ENCODE measurements at regions not wholly inside any gene's neighbourhood (a gene's known extent, or its start where the extent isn't known, plus 50 kb on each side); places are given as distances from the start of the nearest gene placed in this dataset.

DNA sequence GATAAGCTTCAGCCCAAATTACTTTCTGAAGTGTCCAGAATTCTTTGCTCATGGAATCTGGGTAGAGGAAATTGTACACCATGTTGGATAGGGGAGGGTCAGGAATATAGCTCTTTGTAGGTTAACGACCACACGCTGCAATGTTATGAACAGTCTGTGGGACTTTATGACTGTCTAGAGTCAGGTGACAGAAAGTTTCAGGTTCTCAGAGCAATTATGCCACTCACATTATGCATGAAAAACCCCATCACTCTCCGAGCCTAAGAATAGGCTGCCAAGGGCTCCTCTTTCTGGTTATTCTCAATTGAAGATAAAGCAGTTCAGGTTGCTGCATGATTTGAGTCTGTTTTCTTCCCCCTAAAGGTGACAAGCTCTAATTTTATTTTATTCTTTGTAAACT lies 430.9 kb downstream of the ATP23 start:
- H2AFZ ChIP-seq (ENCODE audit: low read depth, low read length) = no peak overlapping the region
- H3K4me3 ChIP-seq (ENCODE audit: low read depth in 1 of 2, low read length in 2 of 2) = no peak overlapping the region
- TF ChIP-seq EZH2 (IDR thresholded peaks at IDR 0.05; ENCODE audit: borderline replicate concordance, low read depth, low read length, severe bottlenecking) = no peak
- TF ChIP-seq, protein P1, sequence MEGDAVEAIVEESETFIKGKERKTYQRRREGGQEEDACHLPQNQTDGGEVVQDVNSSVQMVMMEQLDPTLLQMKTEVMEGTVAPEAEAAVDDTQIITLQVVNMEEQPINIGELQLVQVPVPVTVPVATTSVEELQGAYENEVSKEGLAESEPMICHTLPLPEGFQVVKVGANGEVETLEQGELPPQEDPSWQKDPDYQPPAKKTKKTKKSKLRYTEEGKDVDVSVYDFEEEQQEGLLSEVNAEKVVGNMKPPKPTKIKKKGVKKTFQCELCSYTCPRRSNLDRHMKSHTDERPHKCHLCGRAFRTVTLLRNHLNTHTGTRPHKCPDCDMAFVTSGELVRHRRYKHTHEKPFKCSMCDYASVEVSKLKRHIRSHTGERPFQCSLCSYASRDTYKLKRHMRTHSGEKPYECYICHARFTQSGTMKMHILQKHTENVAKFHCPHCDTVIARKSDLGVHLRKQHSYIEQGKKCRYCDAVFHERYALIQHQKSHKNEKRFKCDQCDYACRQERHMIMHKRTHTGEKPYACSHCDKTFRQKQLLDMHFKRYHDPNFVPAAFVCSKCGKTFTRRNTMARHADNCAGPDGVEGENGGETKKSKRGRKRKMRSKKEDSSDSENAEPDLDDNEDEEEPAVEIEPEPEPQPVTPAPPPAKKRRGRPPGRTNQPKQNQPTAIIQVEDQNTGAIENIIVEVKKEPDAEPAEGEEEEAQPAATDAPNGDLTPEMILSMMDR (IDR thresholded peaks at IDR 0.05; ENCODE audit: borderline replicate concordance, extremely low read depth, low read length, poor library complexity, severe bottlenecking) = no peak

GRCh38 chr12:58378028-58378427 lies 436.7 kb downstream of the ATP23 start:
- DNase-seq (no peak), ATAC-seq (ENCODE audit: insufficient read depth, low read depth) (no peak)

More for the DNA sequence above, 430.9 kb downstream of the ATP23 start:
- Histone ChIP-seq H4K20me1 (ENCODE audit: insufficient read depth, low read length) (no peaks in the 10 kb centered on the region), H3K4me2 (ENCODE audit: insufficient read depth, low read length) (no peak overlapping the region), H3K27ac (ENCODE audit: low read length) (no peak overlapping the region), H3K9ac (ENCODE audit: low read depth, low read length) (no peak overlapping the region), H3K27me3 (ENCODE audit: insufficient read depth, low read length, poor library complexity) (no peaks in the 10 kb centered on the region), H3K36me3 (ENCODE audit: insufficient read depth, low read length) (no peaks in the 10 kb centered on the region), H3K4me1 (ENCODE audit: insufficient read depth, low read length) (no peaks in the 10 kb centered on the region), H3K9me3 (ENCODE audit: insufficient read depth, low read length, severe bottlenecking) (no peaks in the 10 kb centered on the region), H3K79me2 (ENCODE audit: insufficient read depth, low read length) (no peaks in the 10 kb centered on the region)
- no peak for DNase-seq
- ATAC-seq (ENCODE audit: insufficient read depth, low read depth) = no peak

GRCh38 chr12:58381546-58381945 lies 440.2 kb downstream of the ATP23 start:
- H4K20me1 ChIP-seq (ENCODE audit: insufficient read depth, low read length) = no peaks in the 10 kb centered on the region
- no peaks in the 10 kb centered on the region for H3K9me3 ChIP-seq (ENCODE audit: insufficient read depth, low read length, severe bottlenecking)
- H2AFZ ChIP-seq (ENCODE audit: low read depth, low read length) = no peak overlapping the region
- no peak overlapping the region for H3K4me3 ChIP-seq (ENCODE audit: low read depth in 1 of 2, low read length in 2 of 2)
- peaks cover 4% of the 10 kb centered on the region for H3K27me3 ChIP-seq (ENCODE audit: insufficient read depth, low read length, poor library complexity)
- H3K4me2 ChIP-seq (ENCODE audit: insufficient read depth, low read length) = no peak overlapping the region
- H3K27ac ChIP-seq (ENCODE audit: low read length) = no peak overlapping the region
- no peaks in the 10 kb centered on the region for H3K79me2 ChIP-seq (ENCODE audit: insufficient read depth, low read length)
- H3K4me1 ChIP-seq (ENCODE audit: insufficient read depth, low read length) = no peaks in the 10 kb centered on the region
- no peak for ATAC-seq (ENCODE audit: insufficient read depth, low read depth)
- no peak for DNase-seq
- TF ChIP-seq, protein P1 (IDR thresholded peaks at IDR 0.05; ENCODE audit: borderline replicate concordance, extremely low read depth, low read length, poor library complexity, severe bottlenecking) = no peak
- no peak for TF ChIP-seq EZH2 (IDR thresholded peaks at IDR 0.05; ENCODE audit: borderline replicate concordance, low read depth, low read length, severe bottlenecking)
- H3K36me3 ChIP-seq (ENCODE audit: insufficient read depth, low read length) = no peaks in the 10 kb centered on the region
- no peak overlapping the region for H3K9ac ChIP-seq (ENCODE audit: low read depth, low read length)

More at GRCh38 chr12:58378028-58378427, 436.7 kb downstream of the ATP23 start:
- H3K27ac ChIP-seq (ENCODE audit: low read length) = no peak overlapping the region
- H3K36me3 ChIP-seq (ENCODE audit: insufficient read depth, low read length) = no peaks in the 10 kb centered on the region
- no peak overlapping the region for H3K4me3 ChIP-seq (ENCODE audit: low read depth in 1 of 2, low read length in 2 of 2)
- H4K20me1 ChIP-seq (ENCODE audit: insufficient read depth, low read length) = no peaks in the 10 kb centered on the region
- peaks cover 4% of the 10 kb centered on the region for H3K27me3 ChIP-seq (ENCODE audit: insufficient read depth, low read length, poor library complexity)
- H3K79me2 ChIP-seq (ENCODE audit: insufficient read depth, low read length) = no peaks in the 10 kb centered on the region
- H3K4me1 ChIP-seq (ENCODE audit: insufficient read depth, low read length) = no peaks in the 10 kb centered on the region
- no peaks in the 10 kb centered on the region for H3K9me3 ChIP-seq (ENCODE audit: insufficient read depth, low read length, severe bottlenecking)
- H3K4me2 ChIP-seq (ENCODE audit: insufficient read depth, low read length) = no peak overlapping the region
- H3K9ac ChIP-seq (ENCODE audit: low read depth, low read length) = no peak overlapping the region
- no peak for TF ChIP-seq EZH2 (IDR thresholded peaks at IDR 0.05; ENCODE audit: borderline replicate concordance, low read depth, low read length, severe bottlenecking)
- TF ChIP-seq, protein P1 (IDR thresholded peaks at IDR 0.05; ENCODE audit: borderline replicate concordance, extremely low read depth, low read length, poor library complexity, severe bottlenecking) = no peak
- no peak overlapping the region for H2AFZ ChIP-seq (ENCODE audit: low read depth, low read length)

DNA sequence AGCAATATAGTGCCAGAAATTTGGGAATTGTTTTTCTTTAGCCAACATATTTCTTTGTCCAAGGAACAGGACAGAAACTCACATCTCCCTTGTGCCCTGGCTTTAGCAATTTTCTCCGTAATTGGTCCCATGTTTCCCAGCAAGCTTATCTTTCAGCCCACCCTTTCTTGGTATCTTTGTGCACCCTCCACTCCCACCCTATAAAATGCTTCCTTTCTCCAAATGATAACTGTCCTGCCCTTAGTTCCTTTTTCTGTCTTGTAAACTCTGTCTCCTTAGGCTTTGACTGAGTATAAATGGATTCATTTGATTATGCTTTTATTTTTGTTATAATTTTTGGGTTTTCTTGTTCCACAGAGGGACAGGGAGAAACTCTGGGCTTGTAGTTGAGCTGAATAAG lies 442.8 kb downstream of the ATP23 start:
- no peak for TF ChIP-seq EZH2 (IDR thresholded peaks at IDR 0.05; ENCODE audit: borderline replicate concordance, low read depth, low read length, severe bottlenecking)
- TF ChIP-seq, protein P1 (IDR thresholded peaks at IDR 0.05; ENCODE audit: borderline replicate concordance, extremely low read depth, low read length, poor library complexity, severe bottlenecking) = no peak
- H2AFZ ChIP-seq (ENCODE audit: low read depth, low read length) = no peak overlapping the region
- no peak overlapping the region for H3K4me2 ChIP-seq (ENCODE audit: insufficient read depth, low read length)
- no peak overlapping the region for H3K9ac ChIP-seq (ENCODE audit: low read depth, low read length)
- no peaks in the 10 kb centered on the region for H4K20me1 ChIP-seq (ENCODE audit: insufficient read depth, low read length)
- DNase-seq = no peak
- H3K27ac ChIP-seq (ENCODE audit: low read length) = no peak overlapping the region
- H3K27me3 ChIP-seq (ENCODE audit: insufficient read depth, low read length, poor library complexity) = peaks cover 7% of the 10 kb centered on the region
- no peak overlapping the region for H3K4me3 ChIP-seq (ENCODE audit: low read depth in 1 of 2, low read length in 2 of 2)
- no peaks in the 10 kb centered on the region for H3K9me3 ChIP-seq (ENCODE audit: insufficient read depth, low read length, severe bottlenecking)
- no peaks in the 10 kb centered on the region for H3K36me3 ChIP-seq (ENCODE audit: insufficient read depth, low read length)
- H3K79me2 ChIP-seq (ENCODE audit: insufficient read depth, low read length) = no peaks in the 10 kb centered on the region
- H3K4me1 ChIP-seq (ENCODE audit: insufficient read depth, low read length) = no peaks in the 10 kb centered on the region
- ATAC-seq (ENCODE audit: insufficient read depth, low read depth) = no peak
